ENCODE measurements at regions not wholly inside any gene's neighbourhood (a gene's known extent, or its start where the extent isn't known, plus 50 kb on each side); places are given as distances from the start of the nearest gene placed in this dataset.

- no peak overlapping the region for H3K4me3 ChIP-seq (ENCODE audit: low read depth, low read length)
- H3K9ac ChIP-seq (ENCODE audit: low read depth, low read length), result no peak overlapping the region
- H3K4me1 ChIP-seq (ENCODE audit: control insufficient read depth, insufficient read depth, low read length), result peaks cover 11% of the 10 kb centered on the region
- no peaks in the 10 kb centered on the region for H3K9me3 ChIP-seq (ENCODE audit: control insufficient read depth, insufficient read depth, low read length)
- no peaks in the 10 kb centered on the region for H3K36me3 ChIP-seq (ENCODE audit: control insufficient read depth, insufficient read depth, low read length)
- no peaks in the 10 kb centered on the region for H3K27me3 ChIP-seq (ENCODE audit: control insufficient read depth, insufficient read depth, low read length)
Measured at GRCh38 chr9:88028338-88028737, 54.0 kb upstream of the CDK20 start.

DNA sequence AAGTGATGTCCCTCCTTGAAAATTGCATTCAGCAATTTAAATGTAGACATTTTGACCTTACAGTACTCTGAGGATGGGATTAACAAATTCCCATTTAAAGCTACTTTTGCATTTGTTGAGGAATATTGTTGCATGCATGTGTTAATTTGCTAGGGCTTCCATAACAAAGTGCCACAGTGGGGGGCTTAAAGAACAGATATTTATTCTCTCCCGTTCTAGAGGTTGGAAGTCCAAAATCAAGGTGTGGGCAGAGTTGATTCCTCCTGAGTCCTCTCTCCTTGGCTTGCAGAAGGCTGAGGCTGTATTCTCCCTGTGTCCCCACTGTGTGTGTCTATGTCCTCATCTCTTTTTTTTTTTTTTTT lies 51.8 kb upstream of the CDK20 start:
- H3K9ac ChIP-seq (ENCODE audit: low read depth, low read length), result no peak overlapping the region
- no peaks in the 10 kb centered on the region for H3K9me3 ChIP-seq (ENCODE audit: control insufficient read depth, insufficient read depth, low read length)
- no peak overlapping the region for H3K4me3 ChIP-seq (ENCODE audit: low read depth, low read length)
- H3K4me1 ChIP-seq (ENCODE audit: control insufficient read depth, insufficient read depth, low read length), result peaks cover 9% of the 10 kb centered on the region
- H3K27me3 ChIP-seq (ENCODE audit: control insufficient read depth, insufficient read depth, low read length), result no peaks in the 10 kb centered on the region
- no peaks in the 10 kb centered on the region for H3K36me3 ChIP-seq (ENCODE audit: control insufficient read depth, insufficient read depth, low read length)

GRCh38 chr9:88025411-88026117 lies 51.2 kb upstream of the CDK20 start:
- Histone ChIP-seq H3K9ac (ENCODE audit: low read depth, low read length) (no peak overlapping the region), H3K9me3 (ENCODE audit: control insufficient read depth, insufficient read depth, low read length) (no peaks in the 10 kb centered on the region), H3K36me3 (ENCODE audit: control insufficient read depth, insufficient read depth, low read length) (no peaks in the 10 kb centered on the region), H3K4me3 (ENCODE audit: low read depth, low read length) (no peak overlapping the region), H3K27me3 (ENCODE audit: control insufficient read depth, insufficient read depth, low read length) (no peaks in the 10 kb centered on the region), H3K4me1 (ENCODE audit: control insufficient read depth, insufficient read depth, low read length) (peaks cover 9% of the 10 kb centered on the region)

DNA sequence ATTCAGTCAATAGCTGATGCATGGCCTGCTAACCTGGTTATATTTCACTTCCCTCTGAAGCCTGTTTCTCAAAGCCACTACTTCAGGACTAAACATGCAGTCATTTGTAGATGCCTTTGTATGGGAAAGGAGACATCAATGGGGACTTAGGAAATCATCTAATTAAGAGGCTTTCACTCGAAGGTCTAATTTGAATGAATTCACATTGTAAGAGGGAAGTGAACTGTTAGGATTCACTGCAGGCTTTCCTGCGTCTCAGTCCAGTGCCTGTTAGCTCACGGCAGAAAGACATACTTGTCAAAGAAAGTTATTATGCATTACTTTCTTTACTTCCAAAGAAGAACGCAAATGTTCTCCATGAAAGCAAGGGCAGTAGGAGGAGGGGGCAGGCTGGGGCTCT lies 50.6 kb upstream of the CDK20 start:
- no peaks in the 10 kb centered on the region for H3K27me3 ChIP-seq (ENCODE audit: control insufficient read depth, insufficient read depth, low read length)

More for the DNA sequence above, 50.6 kb upstream of the CDK20 start:
- no peaks in the 10 kb centered on the region for H3K36me3 ChIP-seq (ENCODE audit: control insufficient read depth, insufficient read depth, low read length)
- peaks cover 9% of the 10 kb centered on the region for H3K4me1 ChIP-seq (ENCODE audit: control insufficient read depth, insufficient read depth, low read length)
- no peaks in the 10 kb centered on the region for H3K9me3 ChIP-seq (ENCODE audit: control insufficient read depth, insufficient read depth, low read length)
- no peak overlapping the region for H3K4me3 ChIP-seq (ENCODE audit: low read depth, low read length)
- H3K9ac ChIP-seq (ENCODE audit: low read depth, low read length), result no peak overlapping the region
